BE2C (cell line): ENCODE measurements at regions not wholly inside any gene's neighbourhood (a gene's known extent, or its start where the extent isn't known, plus 50 kb on each side); places are given as distances from the start of the nearest gene placed in this dataset.

Experiments used
- DNase-seq: peaks from one replicate; pipeline ENCODE4 v3.0.0-alpha.2; 2020
- H3K27me3 ChIP-seq: fragments of 250-450 bp; sonication (Bioruptor Pico); 2 replicates; pipeline ENCODE4 v1.5.1; 2020; ENCODE audit warnings: mild to moderate bottlenecking
- H3K36me3 ChIP-seq: fragments of 250-450 bp; sonication (Bioruptor Pico); 2 replicates; pipeline ENCODE4 v1.5.1; 2020; ENCODE audit warnings: mild to moderate bottlenecking
- H3K4me1 ChIP-seq: fragments of 250-450 bp; sonication (Bioruptor Pico); 2 replicates; pipeline ENCODE4 v1.5.1; 2020
- H3K4me3 ChIP-seq: 2 replicates; pipeline ENCODE4 v1.5.1; 2011; ENCODE audit warnings: low read depth, low read length
- H3K9me3 ChIP-seq: fragments of 250-450 bp; sonication (Bioruptor Pico); 2 replicates; pipeline ENCODE4 v1.5.1; 2020
- TF ChIP-seq, protein P1 (sequence below): IDR thresholded peaks from 2 replicates; pipeline ENCODE4 v1.5.1; 2012; ENCODE audit warnings: mild to moderate bottlenecking, low read depth, low read length

GRCh38 chr11:80990885-80991284 is 1550.1 kb upstream of the TENM4 start:
- H3K4me1 ChIP-seq, result no peaks in the 10 kb centered on the region
- H3K4me3 ChIP-seq, result no peak overlapping the region
- no peak for DNase-seq
- H3K27me3 ChIP-seq, result no peaks in the 10 kb centered on the region
- H3K36me3 ChIP-seq, result no peaks in the 10 kb centered on the region
- TF ChIP-seq, protein P1, sequence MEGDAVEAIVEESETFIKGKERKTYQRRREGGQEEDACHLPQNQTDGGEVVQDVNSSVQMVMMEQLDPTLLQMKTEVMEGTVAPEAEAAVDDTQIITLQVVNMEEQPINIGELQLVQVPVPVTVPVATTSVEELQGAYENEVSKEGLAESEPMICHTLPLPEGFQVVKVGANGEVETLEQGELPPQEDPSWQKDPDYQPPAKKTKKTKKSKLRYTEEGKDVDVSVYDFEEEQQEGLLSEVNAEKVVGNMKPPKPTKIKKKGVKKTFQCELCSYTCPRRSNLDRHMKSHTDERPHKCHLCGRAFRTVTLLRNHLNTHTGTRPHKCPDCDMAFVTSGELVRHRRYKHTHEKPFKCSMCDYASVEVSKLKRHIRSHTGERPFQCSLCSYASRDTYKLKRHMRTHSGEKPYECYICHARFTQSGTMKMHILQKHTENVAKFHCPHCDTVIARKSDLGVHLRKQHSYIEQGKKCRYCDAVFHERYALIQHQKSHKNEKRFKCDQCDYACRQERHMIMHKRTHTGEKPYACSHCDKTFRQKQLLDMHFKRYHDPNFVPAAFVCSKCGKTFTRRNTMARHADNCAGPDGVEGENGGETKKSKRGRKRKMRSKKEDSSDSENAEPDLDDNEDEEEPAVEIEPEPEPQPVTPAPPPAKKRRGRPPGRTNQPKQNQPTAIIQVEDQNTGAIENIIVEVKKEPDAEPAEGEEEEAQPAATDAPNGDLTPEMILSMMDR, result no peak
- H3K9me3 ChIP-seq, result no peaks in the 10 kb centered on the region

DNA sequence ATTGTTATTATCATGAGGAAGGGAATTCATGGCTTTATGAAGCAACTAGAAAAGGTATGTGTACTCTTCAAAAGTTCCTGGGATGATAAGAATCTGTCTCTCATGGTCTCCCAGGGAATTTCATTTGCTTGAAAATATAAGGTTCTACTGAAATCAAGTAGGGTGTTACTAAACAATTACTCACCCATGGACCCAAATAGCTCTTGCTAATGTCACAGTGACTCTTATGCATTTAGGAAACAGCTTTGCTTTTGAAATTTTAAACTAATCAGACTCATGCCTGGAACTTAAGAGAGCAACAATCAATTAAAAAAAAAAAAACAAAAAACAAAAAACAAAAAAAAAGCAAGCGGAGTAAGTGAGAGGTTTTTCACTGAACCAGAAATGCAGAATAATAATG is 1546.3 kb upstream of the TENM4 start:
- H3K27me3 ChIP-seq, result no peaks in the 10 kb centered on the region
- no peaks in the 10 kb centered on the region for H3K36me3 ChIP-seq
- no peaks in the 10 kb centered on the region for H3K4me1 ChIP-seq
- H3K9me3 ChIP-seq, result no peaks in the 10 kb centered on the region
- H3K4me3 ChIP-seq, result no peak overlapping the region
- DNase-seq, result no peak
- TF ChIP-seq, protein P1, result no peak

GRCh38 chr11:80986421-80987074 is 1545.7 kb upstream of the TENM4 start:
- H3K36me3 ChIP-seq, result no peaks in the 10 kb centered on the region
- no peaks in the 10 kb centered on the region for H3K9me3 ChIP-seq
- H3K4me3 ChIP-seq, result no peak overlapping the region
- H3K27me3 ChIP-seq, result no peaks in the 10 kb centered on the region
- DNase-seq, result no peak
- no peaks in the 10 kb centered on the region for H3K4me1 ChIP-seq
- TF ChIP-seq, protein P1, result no peak

- no peaks in the 10 kb centered on the region for H3K4me1 ChIP-seq
- no peak for DNase-seq
- TF ChIP-seq, protein P1, result no peak
- H3K27me3 ChIP-seq, result no peaks in the 10 kb centered on the region
- H3K4me3 ChIP-seq, result no peak overlapping the region
- H3K36me3 ChIP-seq, result no peaks in the 10 kb centered on the region
- no peaks in the 10 kb centered on the region for H3K9me3 ChIP-seq
These were observed 1539.4 kb upstream of the TENM4 start for GRCh38 chr11:80980227-80980626.

GRCh38 chr11:80973786-80974185 is 1533.0 kb upstream of the TENM4 start:
- Histone ChIP-seq H3K4me1 (no peaks in the 10 kb centered on the region), H3K27me3 (no peaks in the 10 kb centered on the region), H3K36me3 (no peaks in the 10 kb centered on the region), H3K9me3 (no peaks in the 10 kb centered on the region), H3K4me3 (no peak overlapping the region)
- TF ChIP-seq, protein P1, result no peak
- no peak for DNase-seq

DNA sequence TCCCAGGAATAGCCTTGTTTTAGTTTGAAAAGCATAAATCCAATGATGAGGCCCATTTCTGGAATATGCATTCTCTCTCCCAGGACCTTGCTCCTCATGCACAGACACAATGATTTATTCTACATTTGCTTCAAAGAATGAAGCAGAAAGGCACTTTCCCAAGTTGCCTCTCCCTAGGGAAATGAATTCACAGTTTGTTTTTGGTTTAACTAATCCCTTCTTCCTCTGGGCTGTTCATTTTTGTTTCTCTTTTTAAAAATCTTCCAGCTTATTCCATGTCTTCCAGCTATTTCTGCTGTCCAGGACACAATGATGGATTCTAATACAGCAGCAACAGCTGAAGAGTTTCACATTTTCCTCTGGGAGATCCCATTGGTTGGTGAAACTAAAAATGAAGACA is 1529.2 kb upstream of the TENM4 start:
- Histone ChIP-seq H3K9me3 (no peaks in the 10 kb centered on the region), H3K36me3 (no peaks in the 10 kb centered on the region), H3K4me1 (no peaks in the 10 kb centered on the region), H3K4me3 (no peak overlapping the region), H3K27me3 (no peaks in the 10 kb centered on the region)
- TF ChIP-seq, protein P1, result no peak
- DNase-seq, result no peak
